SU-DHL-6 (cell line): ENCODE measurements at regions not wholly inside any gene's neighbourhood (a gene's known extent, or its start where the extent isn't known, plus 50 kb on each side); places are given as distances from the start of the nearest gene placed in this dataset.

ENCODE experiments used
- H2AFZ ChIP-seq: fragments of 200-600 bp; sonication (generic); 2 replicates; pipeline ENCODE4 v1.6.1; 2014; ENCODE audit warnings: low read depth, mild to moderate bottlenecking, moderate library complexity, mixed read lengths, antibody characterized with exemption, low read length; ENCODE audit not compliant: severe bottlenecking
- H3F3A ChIP-seq: fragments of 200-600 bp; shearing (Covaris generic); 2 replicates; pipeline ENCODE4 v1.6.0; 2016; ENCODE audit warnings: antibody characterized with exemption, mild to moderate bottlenecking; ENCODE audit not compliant: insufficient read depth
- H3K27ac ChIP-seq: fragments of 200-600 bp; sonication (generic); 2 replicates; pipeline ENCODE4 v1.5.1; 2016; ENCODE audit warnings: low read depth, mild to moderate bottlenecking, low read length, moderate library complexity, mixed read lengths
- H3K27me3 ChIP-seq: fragments of 200-600 bp; sonication (generic), shearing (Covaris generic); 2 replicates; pipeline ENCODE4 v1.6.0; 2014; ENCODE audit warnings: mild to moderate bottlenecking, low read length
- H3K36me3 ChIP-seq: fragments of 200-600 bp; sonication (generic); 2 replicates; pipeline ENCODE4 v1.6.1; 2014; ENCODE audit warnings: mild to moderate bottlenecking, low read length, mixed read lengths
- H3K4me2 ChIP-seq: fragments of 300-600, 200-600 bp; shearing (Covaris generic), sonication (generic); 2 replicates; pipeline ENCODE4 v1.6.0; 2014; ENCODE audit warnings: low read length, low read depth, mild to moderate bottlenecking; ENCODE audit not compliant: poor library complexity, severe bottlenecking
- H3K4me3 ChIP-seq: fragments of 200-600 bp; sonication (generic); 2 replicates; pipeline ENCODE4 v1.5.1; 2014; ENCODE audit warnings: antibody characterized with exemption, low read length, mild to moderate bottlenecking, mixed read lengths; ENCODE audit not compliant: insufficient read depth, poor library complexity, severe bottlenecking
- H3K79me2 ChIP-seq: fragments of 200-600 bp; sonication (generic); 2 replicates; pipeline ENCODE4 v1.6.1; 2014; ENCODE audit warnings: mild to moderate bottlenecking, low read length, moderate library complexity; ENCODE audit not compliant: insufficient read depth
- H3K9ac ChIP-seq: fragments of 200-600 bp; sonication (generic); 2 replicates; pipeline ENCODE4 v1.7.0; 2014; ENCODE audit warnings: mild to moderate bottlenecking, low read length
- H3K9me2 ChIP-seq: fragments of 200-600 bp; sonication (generic); replicated peaks from 2 replicates; pipeline ENCODE4 v1.6.1; 2014; ENCODE audit warnings: low read length; ENCODE audit not compliant: insufficient read depth
- H3K9me3 ChIP-seq: fragments of 200-600 bp; sonication (generic); 2 replicates; pipeline ENCODE4 v1.6.1; 2014; ENCODE audit warnings: low read length, mixed read lengths; ENCODE audit not compliant: insufficient read depth
- H4K20me1 ChIP-seq: fragments of 200-600 bp; sonication (generic); 2 replicates; pipeline ENCODE4 v1.6.1; 2014; ENCODE audit warnings: low read depth, mild to moderate bottlenecking, antibody characterized with exemption, low read length, moderate library complexity, mixed read lengths
- EZH2phosphoT487 ChIP-seq: fragments of 200-600 bp; sonication (generic), shearing (Covaris generic); conservative IDR thresholded peaks from 2 replicates; pipeline ENCODE4 v1.6.1; 2018; ENCODE audit warnings: mild to moderate bottlenecking, antibody characterized with exemption, low read length, moderate library complexity, mixed read lengths
- TF ChIP-seq, protein P1 (sequence below): fragments of 200-600 bp; sonication (generic); IDR thresholded peaks from one replicate; pipeline ENCODE4 v1.5.1; 2017; ENCODE audit warnings: antibody characterized with exemption, mild to moderate bottlenecking, low read length, moderate library complexity; ENCODE audit not compliant: insufficient read depth, poor library complexity, severe bottlenecking

DNA sequence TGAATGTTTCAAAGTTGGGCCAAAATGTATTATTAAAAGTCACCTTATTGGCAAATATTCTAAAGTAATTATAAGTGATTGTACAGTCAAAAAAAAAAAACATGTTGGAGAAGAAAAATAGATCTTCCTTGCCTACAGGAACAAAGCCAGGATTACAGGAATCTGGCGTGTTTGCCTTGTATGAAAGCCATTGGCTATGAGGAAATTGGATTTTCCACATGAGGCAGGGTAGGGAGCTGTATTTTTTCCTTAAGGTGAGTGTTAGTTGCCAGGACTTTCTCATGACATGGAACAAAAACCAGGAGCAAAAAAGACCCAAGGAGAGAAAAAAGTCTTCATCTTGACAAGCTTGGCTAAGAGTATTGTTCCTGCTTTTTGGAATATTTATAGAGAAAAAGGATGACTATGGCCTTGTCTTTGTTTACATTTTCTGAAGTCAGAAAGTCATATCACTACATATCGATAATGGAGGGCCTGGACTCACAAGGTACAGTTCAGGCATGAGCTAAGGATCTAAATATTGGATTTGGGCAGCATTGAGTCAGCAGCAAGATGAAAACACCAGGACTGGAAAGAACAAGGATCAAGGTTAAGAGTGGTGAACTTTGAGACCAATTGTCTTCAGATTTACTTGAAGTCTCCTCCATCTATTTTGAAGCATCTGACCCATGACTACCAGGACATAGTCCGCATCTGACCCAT, 68.4 kb upstream of the FLRT2 start:
- no peak overlapping the region for H3K27ac ChIP-seq
- no peak overlapping the region for H3K9ac ChIP-seq
- no peaks in the 10 kb centered on the region for H3K36me3 ChIP-seq
- no peaks in the 10 kb centered on the region for H3K9me3 ChIP-seq
- H3K79me2 ChIP-seq: no peaks in the 10 kb centered on the region
- H2AFZ ChIP-seq: no peak overlapping the region
- TF ChIP-seq, protein P1, sequence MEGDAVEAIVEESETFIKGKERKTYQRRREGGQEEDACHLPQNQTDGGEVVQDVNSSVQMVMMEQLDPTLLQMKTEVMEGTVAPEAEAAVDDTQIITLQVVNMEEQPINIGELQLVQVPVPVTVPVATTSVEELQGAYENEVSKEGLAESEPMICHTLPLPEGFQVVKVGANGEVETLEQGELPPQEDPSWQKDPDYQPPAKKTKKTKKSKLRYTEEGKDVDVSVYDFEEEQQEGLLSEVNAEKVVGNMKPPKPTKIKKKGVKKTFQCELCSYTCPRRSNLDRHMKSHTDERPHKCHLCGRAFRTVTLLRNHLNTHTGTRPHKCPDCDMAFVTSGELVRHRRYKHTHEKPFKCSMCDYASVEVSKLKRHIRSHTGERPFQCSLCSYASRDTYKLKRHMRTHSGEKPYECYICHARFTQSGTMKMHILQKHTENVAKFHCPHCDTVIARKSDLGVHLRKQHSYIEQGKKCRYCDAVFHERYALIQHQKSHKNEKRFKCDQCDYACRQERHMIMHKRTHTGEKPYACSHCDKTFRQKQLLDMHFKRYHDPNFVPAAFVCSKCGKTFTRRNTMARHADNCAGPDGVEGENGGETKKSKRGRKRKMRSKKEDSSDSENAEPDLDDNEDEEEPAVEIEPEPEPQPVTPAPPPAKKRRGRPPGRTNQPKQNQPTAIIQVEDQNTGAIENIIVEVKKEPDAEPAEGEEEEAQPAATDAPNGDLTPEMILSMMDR: no peak
- no peak for TF ChIP-seq EZH2phosphoT487
- no peaks in the 10 kb centered on the region for H3F3A ChIP-seq
- H3K4me2 ChIP-seq: no peak overlapping the region
- H3K9me2 ChIP-seq: no peaks in the 10 kb centered on the region
- no peak overlapping the region for H3K4me3 ChIP-seq
- H3K27me3 ChIP-seq: no peaks in the 10 kb centered on the region
- no peaks in the 10 kb centered on the region for H4K20me1 ChIP-seq

DNA sequence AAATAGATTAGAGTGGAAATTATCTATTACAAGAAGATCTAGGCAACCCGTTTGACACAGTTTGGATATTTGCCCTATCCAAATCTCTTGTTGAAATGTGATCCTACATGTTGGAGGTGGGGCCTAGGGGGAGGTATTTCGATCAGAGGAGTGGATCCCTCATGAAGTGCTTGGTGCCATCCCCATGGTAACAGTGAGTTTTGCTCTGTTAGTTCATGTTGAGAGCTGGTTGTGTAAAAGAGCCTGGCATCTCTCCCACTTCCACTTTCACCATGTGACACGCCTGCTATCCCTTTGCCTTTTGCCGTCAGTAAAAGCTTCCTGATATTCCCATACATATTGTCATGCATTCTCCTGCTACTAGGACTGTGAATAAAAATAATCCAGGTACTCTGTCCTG, 66.4 kb upstream of the FLRT2 start:
- Histone ChIP-seq H3K27ac (no peak overlapping the region), H3K79me2 (no peaks in the 10 kb centered on the region)
- TF ChIP-seq, protein P1: no peak
- no peak for TF ChIP-seq EZH2phosphoT487

DNA sequence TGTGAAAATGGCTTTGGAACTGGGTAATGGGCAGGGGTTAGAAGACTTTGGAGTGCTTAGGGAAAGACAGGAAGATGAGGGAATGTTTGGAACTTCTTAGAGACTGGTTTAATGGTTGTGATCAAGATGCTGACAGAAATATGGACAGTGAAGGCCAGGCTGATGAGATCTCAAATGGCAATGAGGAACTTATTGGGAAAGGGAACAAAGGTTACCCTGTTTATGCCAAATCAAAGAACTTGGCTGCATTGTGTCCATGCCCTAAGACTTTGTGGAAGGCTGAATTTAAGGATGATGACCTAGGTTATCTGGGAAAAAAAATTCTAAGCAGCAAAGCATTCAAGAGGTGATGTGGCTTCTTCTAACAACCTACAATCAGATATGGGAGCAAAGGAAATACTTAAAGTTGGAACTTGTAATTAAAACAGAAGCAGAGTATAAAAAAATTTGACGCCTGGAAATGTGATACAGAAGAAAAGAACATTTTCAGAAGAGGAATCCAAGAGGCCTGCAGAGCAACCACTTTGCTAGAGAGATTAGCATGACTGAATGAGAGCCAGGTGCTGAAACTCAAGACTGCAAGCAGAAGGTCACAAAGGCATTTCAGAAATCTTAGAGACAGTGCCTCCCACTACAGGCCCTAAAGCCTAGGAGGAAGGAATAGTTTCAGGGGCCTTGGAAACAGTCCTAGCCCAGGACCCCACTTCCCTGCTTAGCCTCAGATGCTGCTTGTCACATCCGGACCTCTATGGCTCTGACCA, 65.6 kb upstream of the FLRT2 start:
- no peaks in the 10 kb centered on the region for H3K36me3 ChIP-seq
- H4K20me1 ChIP-seq: no peaks in the 10 kb centered on the region
- TF ChIP-seq, protein P1: no peak
- no peak for TF ChIP-seq EZH2phosphoT487
- H3K27me3 ChIP-seq: no peaks in the 10 kb centered on the region
- H3K9me2 ChIP-seq: no peaks in the 10 kb centered on the region
- H3K9ac ChIP-seq: no peak overlapping the region
- H3K4me2 ChIP-seq: no peak overlapping the region
- no peak overlapping the region for H3K27ac ChIP-seq
- H3K9me3 ChIP-seq: no peaks in the 10 kb centered on the region
- no peaks in the 10 kb centered on the region for H3F3A ChIP-seq
- H3K79me2 ChIP-seq: no peaks in the 10 kb centered on the region
- H3K4me3 ChIP-seq: no peak overlapping the region
- no peak overlapping the region for H2AFZ ChIP-seq

More for the DNA sequence above, 66.4 kb upstream of the FLRT2 start:
- Histone ChIP-seq H3F3A (no peaks in the 10 kb centered on the region), H3K4me2 (no peak overlapping the region), H2AFZ (no peak overlapping the region), H4K20me1 (no peaks in the 10 kb centered on the region), H3K36me3 (no peaks in the 10 kb centered on the region), H3K9me2 (no peaks in the 10 kb centered on the region), H3K27me3 (no peaks in the 10 kb centered on the region), H3K9ac (no peak overlapping the region), H3K4me3 (no peak overlapping the region), H3K9me3 (no peaks in the 10 kb centered on the region)
